ENCODE measurements at regions not wholly inside any gene's neighbourhood (a gene's known extent, or its start where the extent isn't known, plus 50 kb on each side); places are given as distances from the start of the nearest gene placed in this dataset.

- H3K4me1 ChIP-seq (ENCODE audit: control insufficient read depth in 3 of 3, insufficient read depth in 3 of 3, low read length in 3 of 3): no peaks in the 10 kb centered on the region
- H3K9ac ChIP-seq (ENCODE audit: low read depth in 1 of 3, low read length in 3 of 3): no peak overlapping the region
- no peak overlapping the region for H3K27ac ChIP-seq (ENCODE audit: low read depth, low read length)
- H3K9me3 ChIP-seq (ENCODE audit: control insufficient read depth in 3 of 3, low read length in 3 of 3): no peaks in the 10 kb centered on the region
- no peaks in the 10 kb centered on the region for H3K36me3 ChIP-seq (ENCODE audit: control insufficient read depth in 3 of 3, insufficient read depth in 3 of 3, low read length in 3 of 3)
- no peaks in the 10 kb centered on the region for H3K27me3 ChIP-seq (ENCODE audit: control insufficient read depth in 3 of 3, insufficient read depth in 3 of 3, low read length in 3 of 3)
- H3K4me3 ChIP-seq (ENCODE audit: low read length in 3 of 3): no peak overlapping the region
Measured at GRCh38 chr11:122341477-122341876, 225.5 kb upstream of the BLID start.

- H3K27ac ChIP-seq (ENCODE audit: low read depth, low read length): no peak overlapping the region
- H3K4me3 ChIP-seq (ENCODE audit: low read length in 3 of 3): no peak overlapping the region
- H3K27me3 ChIP-seq (ENCODE audit: control insufficient read depth in 3 of 3, insufficient read depth in 3 of 3, low read length in 3 of 3): no peaks in the 10 kb centered on the region
- H3K36me3 ChIP-seq (ENCODE audit: control insufficient read depth in 3 of 3, insufficient read depth in 3 of 3, low read length in 3 of 3): no peaks in the 10 kb centered on the region
- H3K9ac ChIP-seq (ENCODE audit: low read depth in 1 of 3, low read length in 3 of 3): no peak overlapping the region
- no peaks in the 10 kb centered on the region for H3K9me3 ChIP-seq (ENCODE audit: control insufficient read depth in 3 of 3, low read length in 3 of 3)
- no peaks in the 10 kb centered on the region for H3K4me1 ChIP-seq (ENCODE audit: control insufficient read depth in 3 of 3, insufficient read depth in 3 of 3, low read length in 3 of 3)
Measured at GRCh38 chr11:122340607-122341290, 224.7 kb upstream of the BLID start.

- Histone ChIP-seq H3K36me3 (ENCODE audit: control insufficient read depth in 3 of 3, insufficient read depth in 3 of 3, low read length in 3 of 3) (no peaks in the 10 kb centered on the region), H3K9ac (ENCODE audit: low read depth in 1 of 3, low read length in 3 of 3) (no peak overlapping the region), H3K9me3 (ENCODE audit: control insufficient read depth in 3 of 3, low read length in 3 of 3) (no peaks in the 10 kb centered on the region), H3K4me1 (ENCODE audit: control insufficient read depth in 3 of 3, insufficient read depth in 3 of 3, low read length in 3 of 3) (no peaks in the 10 kb centered on the region), H3K4me3 (ENCODE audit: low read length in 3 of 3) (no peak overlapping the region), H3K27ac (ENCODE audit: low read depth, low read length) (no peak overlapping the region), H3K27me3 (ENCODE audit: control insufficient read depth in 3 of 3, insufficient read depth in 3 of 3, low read length in 3 of 3) (no peaks in the 10 kb centered on the region)
Measured at GRCh38 chr11:122339436-122340060, 223.5 kb upstream of the BLID start.

GRCh38 chr11:122337704-122338103 lies 221.7 kb upstream of the BLID start:
- Histone ChIP-seq H3K27me3 (ENCODE audit: control insufficient read depth in 3 of 3, insufficient read depth in 3 of 3, low read length in 3 of 3) (no peaks in the 10 kb centered on the region), H3K27ac (ENCODE audit: low read depth, low read length) (no peak overlapping the region), H3K36me3 (ENCODE audit: control insufficient read depth in 3 of 3, insufficient read depth in 3 of 3, low read length in 3 of 3) (no peaks in the 10 kb centered on the region), H3K4me3 (ENCODE audit: low read length in 3 of 3) (no peak overlapping the region), H3K4me1 (ENCODE audit: control insufficient read depth in 3 of 3, insufficient read depth in 3 of 3, low read length in 3 of 3) (no peaks in the 10 kb centered on the region), H3K9ac (ENCODE audit: low read depth in 1 of 3, low read length in 3 of 3) (no peak overlapping the region), H3K9me3 (ENCODE audit: control insufficient read depth in 3 of 3, low read length in 3 of 3) (no peaks in the 10 kb centered on the region)

GRCh38 chr11:122337241-122337640 lies 221.2 kb upstream of the BLID start:
- no peaks in the 10 kb centered on the region for H3K4me1 ChIP-seq (ENCODE audit: control insufficient read depth in 3 of 3, insufficient read depth in 3 of 3, low read length in 3 of 3)
- no peak overlapping the region for H3K27ac ChIP-seq (ENCODE audit: low read depth, low read length)
- H3K36me3 ChIP-seq (ENCODE audit: control insufficient read depth in 3 of 3, insufficient read depth in 3 of 3, low read length in 3 of 3): no peaks in the 10 kb centered on the region
- H3K4me3 ChIP-seq (ENCODE audit: low read length in 3 of 3): no peak overlapping the region
- no peak overlapping the region for H3K9ac ChIP-seq (ENCODE audit: low read depth in 1 of 3, low read length in 3 of 3)
- no peaks in the 10 kb centered on the region for H3K27me3 ChIP-seq (ENCODE audit: control insufficient read depth in 3 of 3, insufficient read depth in 3 of 3, low read length in 3 of 3)
- H3K9me3 ChIP-seq (ENCODE audit: control insufficient read depth in 3 of 3, low read length in 3 of 3): no peaks in the 10 kb centered on the region

GRCh38 chr11:122336706-122337105 lies 220.7 kb upstream of the BLID start:
- Histone ChIP-seq H3K27ac (ENCODE audit: low read depth, low read length) (no peak overlapping the region), H3K4me3 (ENCODE audit: low read length in 3 of 3) (no peak overlapping the region), H3K9ac (ENCODE audit: low read depth in 1 of 3, low read length in 3 of 3) (no peak overlapping the region), H3K9me3 (ENCODE audit: control insufficient read depth in 3 of 3, low read length in 3 of 3) (no peaks in the 10 kb centered on the region), H3K36me3 (ENCODE audit: control insufficient read depth in 3 of 3, insufficient read depth in 3 of 3, low read length in 3 of 3) (no peaks in the 10 kb centered on the region), H3K27me3 (ENCODE audit: control insufficient read depth in 3 of 3, insufficient read depth in 3 of 3, low read length in 3 of 3) (no peaks in the 10 kb centered on the region), H3K4me1 (ENCODE audit: control insufficient read depth in 3 of 3, insufficient read depth in 3 of 3, low read length in 3 of 3) (no peaks in the 10 kb centered on the region)

GRCh38 chr11:122334546-122335339 lies 218.7 kb upstream of the BLID start:
- H3K9me3 ChIP-seq (ENCODE audit: control insufficient read depth in 3 of 3, low read length in 3 of 3): no peaks in the 10 kb centered on the region
- no peaks in the 10 kb centered on the region for H3K27me3 ChIP-seq (ENCODE audit: control insufficient read depth in 3 of 3, insufficient read depth in 3 of 3, low read length in 3 of 3)
- no peak overlapping the region for H3K27ac ChIP-seq (ENCODE audit: low read depth, low read length)
- H3K4me3 ChIP-seq (ENCODE audit: low read length in 3 of 3): no peak overlapping the region
- no peak overlapping the region for H3K9ac ChIP-seq (ENCODE audit: low read depth in 1 of 3, low read length in 3 of 3)
- H3K36me3 ChIP-seq (ENCODE audit: control insufficient read depth in 3 of 3, insufficient read depth in 3 of 3, low read length in 3 of 3): no peaks in the 10 kb centered on the region
- no peaks in the 10 kb centered on the region for H3K4me1 ChIP-seq (ENCODE audit: control insufficient read depth in 3 of 3, insufficient read depth in 3 of 3, low read length in 3 of 3)

GRCh38 chr11:122333467-122333866 lies 217.5 kb upstream of the BLID start:
- Histone ChIP-seq H3K27me3 (ENCODE audit: control insufficient read depth in 3 of 3, insufficient read depth in 3 of 3, low read length in 3 of 3) (no peaks in the 10 kb centered on the region), H3K9me3 (ENCODE audit: control insufficient read depth in 3 of 3, low read length in 3 of 3) (no peaks in the 10 kb centered on the region), H3K36me3 (ENCODE audit: control insufficient read depth in 3 of 3, insufficient read depth in 3 of 3, low read length in 3 of 3) (no peaks in the 10 kb centered on the region), H3K4me3 (ENCODE audit: low read length in 3 of 3) (no peak overlapping the region), H3K27ac (ENCODE audit: low read depth, low read length) (no peak overlapping the region), H3K9ac (ENCODE audit: low read depth in 1 of 3, low read length in 3 of 3) (no peak overlapping the region), H3K4me1 (ENCODE audit: control insufficient read depth in 3 of 3, insufficient read depth in 3 of 3, low read length in 3 of 3) (no peaks in the 10 kb centered on the region)

GRCh38 chr11:122331079-122331478 lies 215.1 kb upstream of the BLID start:
- Histone ChIP-seq H3K4me3 (ENCODE audit: low read length in 3 of 3) (no peak overlapping the region), H3K9ac (ENCODE audit: low read depth in 1 of 3, low read length in 3 of 3) (no peak overlapping the region), H3K36me3 (ENCODE audit: control insufficient read depth in 3 of 3, insufficient read depth in 3 of 3, low read length in 3 of 3) (no peaks in the 10 kb centered on the region), H3K27me3 (ENCODE audit: control insufficient read depth in 3 of 3, insufficient read depth in 3 of 3, low read length in 3 of 3) (no peaks in the 10 kb centered on the region), H3K4me1 (ENCODE audit: control insufficient read depth in 3 of 3, insufficient read depth in 3 of 3, low read length in 3 of 3) (no peaks in the 10 kb centered on the region), H3K9me3 (ENCODE audit: control insufficient read depth in 3 of 3, low read length in 3 of 3) (no peaks in the 10 kb centered on the region), H3K27ac (ENCODE audit: low read depth, low read length) (no peak overlapping the region)

GRCh38 chr11:122330279-122330965 lies 214.4 kb upstream of the BLID start:
- Histone ChIP-seq H3K4me1 (ENCODE audit: control insufficient read depth in 3 of 3, insufficient read depth in 3 of 3, low read length in 3 of 3) (no peaks in the 10 kb centered on the region), H3K27me3 (ENCODE audit: control insufficient read depth in 3 of 3, insufficient read depth in 3 of 3, low read length in 3 of 3) (no peaks in the 10 kb centered on the region), H3K36me3 (ENCODE audit: control insufficient read depth in 3 of 3, insufficient read depth in 3 of 3, low read length in 3 of 3) (no peaks in the 10 kb centered on the region), H3K9ac (ENCODE audit: low read depth in 1 of 3, low read length in 3 of 3) (no peak overlapping the region), H3K4me3 (ENCODE audit: low read length in 3 of 3) (no peak overlapping the region), H3K27ac (ENCODE audit: low read depth, low read length) (no peak overlapping the region), H3K9me3 (ENCODE audit: control insufficient read depth in 3 of 3, low read length in 3 of 3) (no peaks in the 10 kb centered on the region)
